Neural cell (in vitro differentiated cells): ENCODE measurements at regions not wholly inside any gene's neighbourhood (a gene's known extent, or its start where the extent isn't known, plus 50 kb on each side); places are given as distances from the start of the nearest gene placed in this dataset.

ENCODE experiments used
- EP300 ChIP-seq: fragments of 450-650 bp; conservative IDR thresholded peaks from 2 replicates; pipeline ENCODE4 v1.6.1; 2014; ENCODE audit warnings: antibody characterized with exemption, mild to moderate bottlenecking, moderate library complexity; ENCODE audit not compliant: poor library complexity, severe bottlenecking
- EZH2 ChIP-seq: fragments of 200-600, 300-800 bp; shearing (Covaris generic), sonication (generic); IDR thresholded peaks from 2 replicates; pipeline ENCODE4 v1.6.1; 2014; ENCODE audit warnings: antibody characterized with exemption, low read length, borderline replicate concordance, mild to moderate bottlenecking; ENCODE audit not compliant: insufficient read depth, poor library complexity, severe bottlenecking
- MXI1 ChIP-seq: fragments of 450-650 bp; conservative IDR thresholded peaks from 2 replicates; pipeline ENCODE4 v1.6.1; 2014; ENCODE audit warnings: antibody characterized with exemption, mild to moderate bottlenecking; ENCODE audit not compliant: poor library complexity, severe bottlenecking
- POLR2AphosphoS5 ChIP-seq: IDR thresholded peaks from 2 replicates; pipeline ENCODE4 v1.6.1; 2012
- RAD21 ChIP-seq: fragments of 450-650 bp; conservative IDR thresholded peaks from 2 replicates; pipeline ENCODE4 v1.6.1; 2014; ENCODE audit warnings: antibody characterized with exemption, mild to moderate bottlenecking, moderate library complexity
- REST ChIP-seq: IDR thresholded peaks from 2 replicates; pipeline ENCODE4 v1.6.1; 2012; ENCODE audit warnings: borderline replicate concordance
- SMC3 ChIP-seq: fragments of 450-650 bp; conservative IDR thresholded peaks from 2 replicates; pipeline ENCODE4 v1.6.1; 2014; ENCODE audit warnings: antibody characterized with exemption, mild to moderate bottlenecking, moderate library complexity; ENCODE audit not compliant: poor library complexity
- TAF1 ChIP-seq: IDR thresholded peaks from 2 replicates; pipeline ENCODE4 v1.6.1; 2012; ENCODE audit warnings: low read depth
- TF ChIP-seq, protein P1 (sequence below): fragments of 450-650 bp; IDR thresholded peaks from 2 replicates; pipeline ENCODE4 v1.5.1; 2014; ENCODE audit warnings: antibody characterized with exemption, mild to moderate bottlenecking, moderate library complexity; ENCODE audit not compliant: poor library complexity, severe bottlenecking

DNA sequence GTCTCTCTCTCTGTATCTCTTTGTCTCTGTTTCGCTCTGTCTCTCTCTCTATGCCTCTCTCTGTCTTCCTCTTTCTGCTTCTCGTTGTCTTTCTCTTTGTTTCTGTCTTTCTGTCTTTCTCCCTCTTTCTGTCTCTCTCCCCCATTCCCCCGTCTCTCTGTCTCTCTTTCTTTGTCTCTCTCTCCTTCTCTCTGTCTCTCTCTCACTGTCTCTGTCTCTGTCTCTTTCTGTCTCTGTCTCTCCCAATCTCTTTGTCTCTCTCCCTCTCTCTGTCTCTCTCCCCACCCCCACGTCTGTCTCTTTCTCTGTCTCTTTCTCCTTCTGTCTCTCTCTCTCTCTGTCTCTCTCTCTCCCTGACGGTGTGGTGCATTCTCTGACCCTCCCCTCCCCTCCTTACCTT is 71.9 kb upstream of the ZNF516 start:
- TF ChIP-seq, protein P1, sequence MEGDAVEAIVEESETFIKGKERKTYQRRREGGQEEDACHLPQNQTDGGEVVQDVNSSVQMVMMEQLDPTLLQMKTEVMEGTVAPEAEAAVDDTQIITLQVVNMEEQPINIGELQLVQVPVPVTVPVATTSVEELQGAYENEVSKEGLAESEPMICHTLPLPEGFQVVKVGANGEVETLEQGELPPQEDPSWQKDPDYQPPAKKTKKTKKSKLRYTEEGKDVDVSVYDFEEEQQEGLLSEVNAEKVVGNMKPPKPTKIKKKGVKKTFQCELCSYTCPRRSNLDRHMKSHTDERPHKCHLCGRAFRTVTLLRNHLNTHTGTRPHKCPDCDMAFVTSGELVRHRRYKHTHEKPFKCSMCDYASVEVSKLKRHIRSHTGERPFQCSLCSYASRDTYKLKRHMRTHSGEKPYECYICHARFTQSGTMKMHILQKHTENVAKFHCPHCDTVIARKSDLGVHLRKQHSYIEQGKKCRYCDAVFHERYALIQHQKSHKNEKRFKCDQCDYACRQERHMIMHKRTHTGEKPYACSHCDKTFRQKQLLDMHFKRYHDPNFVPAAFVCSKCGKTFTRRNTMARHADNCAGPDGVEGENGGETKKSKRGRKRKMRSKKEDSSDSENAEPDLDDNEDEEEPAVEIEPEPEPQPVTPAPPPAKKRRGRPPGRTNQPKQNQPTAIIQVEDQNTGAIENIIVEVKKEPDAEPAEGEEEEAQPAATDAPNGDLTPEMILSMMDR = no peak
- no peak for TF ChIP-seq POLR2AphosphoS5
- no peak for TF ChIP-seq RAD21
- TF ChIP-seq EP300 = no peak
- no peak for TF ChIP-seq EZH2
- TF ChIP-seq TAF1 = no peak
- no peak for TF ChIP-seq REST
- no peak for TF ChIP-seq MXI1
- TF ChIP-seq SMC3 = no peak
